ENCODE measurements at regions not wholly inside any gene's neighbourhood (a gene's known extent, or its start where the extent isn't known, plus 50 kb on each side); places are given as distances from the start of the nearest gene placed in this dataset.

DNA sequence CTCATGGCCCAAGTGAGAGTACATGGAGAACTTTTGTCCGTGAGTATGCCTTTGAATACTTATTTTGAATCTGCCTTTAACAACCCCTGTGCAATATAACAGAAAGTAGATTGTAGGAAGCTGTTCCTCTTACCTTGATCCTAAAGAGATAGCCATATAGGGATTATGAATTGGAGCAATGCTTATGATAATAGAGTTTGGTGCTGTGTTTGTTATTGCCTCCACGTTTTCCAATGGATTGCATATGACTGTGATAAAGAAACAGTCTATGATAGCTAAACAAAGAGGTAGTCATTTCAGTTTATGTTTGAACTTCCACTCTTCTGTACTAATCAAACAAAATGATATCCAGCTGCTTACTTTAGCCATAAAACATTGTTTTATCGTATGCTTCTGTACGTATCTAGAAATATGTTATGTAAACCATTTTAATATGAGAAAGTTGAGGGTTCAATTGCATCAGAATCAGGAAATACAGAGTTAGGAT lies 199.6 kb upstream of the RGMB start:
- TF ChIP-seq, protein P1, sequence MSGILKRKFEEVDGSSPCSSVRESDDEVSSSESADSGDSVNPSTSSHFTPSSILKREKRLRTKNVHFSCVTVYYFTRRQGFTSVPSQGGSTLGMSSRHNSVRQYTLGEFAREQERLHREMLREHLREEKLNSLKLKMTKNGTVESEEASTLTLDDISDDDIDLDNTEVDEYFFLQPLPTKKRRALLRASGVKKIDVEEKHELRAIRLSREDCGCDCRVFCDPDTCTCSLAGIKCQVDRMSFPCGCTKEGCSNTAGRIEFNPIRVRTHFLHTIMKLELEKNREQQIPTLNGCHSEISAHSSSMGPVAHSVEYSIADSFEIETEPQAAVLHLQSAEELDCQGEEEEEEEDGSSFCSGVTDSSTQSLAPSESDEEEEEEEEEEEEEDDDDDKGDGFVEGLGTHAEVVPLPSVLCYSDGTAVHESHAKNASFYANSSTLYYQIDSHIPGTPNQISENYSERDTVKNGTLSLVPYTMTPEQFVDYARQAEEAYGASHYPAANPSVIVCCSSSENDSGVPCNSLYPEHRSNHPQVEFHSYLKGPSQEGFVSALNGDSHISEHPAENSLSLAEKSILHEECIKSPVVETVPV (CRISPR knock-in tag; IDR thresholded peaks at IDR 0.05), result no peak
- TF ChIP-seq, protein P2, sequence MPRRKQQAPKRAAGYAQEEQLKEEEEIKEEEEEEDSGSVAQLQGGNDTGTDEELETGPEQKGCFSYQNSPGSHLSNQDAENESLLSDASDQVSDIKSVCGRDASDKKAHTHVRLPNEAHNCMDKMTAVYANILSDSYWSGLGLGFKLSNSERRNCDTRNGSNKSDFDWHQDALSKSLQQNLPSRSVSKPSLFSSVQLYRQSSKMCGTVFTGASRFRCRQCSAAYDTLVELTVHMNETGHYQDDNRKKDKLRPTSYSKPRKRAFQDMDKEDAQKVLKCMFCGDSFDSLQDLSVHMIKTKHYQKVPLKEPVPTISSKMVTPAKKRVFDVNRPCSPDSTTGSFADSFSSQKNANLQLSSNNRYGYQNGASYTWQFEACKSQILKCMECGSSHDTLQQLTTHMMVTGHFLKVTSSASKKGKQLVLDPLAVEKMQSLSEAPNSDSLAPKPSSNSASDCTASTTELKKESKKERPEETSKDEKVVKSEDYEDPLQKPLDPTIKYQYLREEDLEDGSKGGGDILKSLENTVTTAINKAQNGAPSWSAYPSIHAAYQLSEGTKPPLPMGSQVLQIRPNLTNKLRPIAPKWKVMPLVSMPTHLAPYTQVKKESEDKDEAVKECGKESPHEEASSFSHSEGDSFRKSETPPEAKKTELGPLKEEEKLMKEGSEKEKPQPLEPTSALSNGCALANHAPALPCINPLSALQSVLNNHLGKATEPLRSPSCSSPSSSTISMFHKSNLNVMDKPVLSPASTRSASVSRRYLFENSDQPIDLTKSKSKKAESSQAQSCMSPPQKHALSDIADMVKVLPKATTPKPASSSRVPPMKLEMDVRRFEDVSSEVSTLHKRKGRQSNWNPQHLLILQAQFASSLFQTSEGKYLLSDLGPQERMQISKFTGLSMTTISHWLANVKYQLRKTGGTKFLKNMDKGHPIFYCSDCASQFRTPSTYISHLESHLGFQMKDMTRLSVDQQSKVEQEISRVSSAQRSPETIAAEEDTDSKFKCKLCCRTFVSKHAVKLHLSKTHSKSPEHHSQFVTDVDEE (CRISPR knock-in tag; IDR thresholded peaks at IDR 0.05), result no peak
- no peak for ATAC-seq

DNA sequence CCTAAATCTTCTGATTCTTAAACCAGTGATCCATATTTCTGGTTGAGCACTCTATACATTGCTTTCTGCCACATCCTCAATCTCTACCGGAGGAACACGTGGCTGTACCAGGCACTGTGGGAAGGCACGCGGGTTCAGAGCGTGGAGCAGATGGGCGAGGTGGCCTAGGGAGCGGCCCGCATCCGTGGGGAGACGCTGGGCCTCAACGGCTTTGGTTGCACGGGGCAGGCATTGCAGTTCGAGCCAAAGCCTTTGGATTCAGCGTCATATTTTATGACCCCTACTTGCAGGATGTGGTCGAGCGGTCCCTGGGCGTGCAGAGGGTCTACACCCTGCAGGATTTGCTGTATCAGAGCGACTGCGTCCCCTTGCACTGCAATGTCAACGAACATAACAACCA lies 197.2 kb upstream of the RGMB start:
- no peak for ATAC-seq
- TF ChIP-seq ARNTL (CRISPR knock-in tag; IDR thresholded peaks at IDR 0.05; ENCODE audit: borderline replicate concordance, low read depth) (no peak), GLIS3 (CRISPR knock-in tag; IDR thresholded peaks at IDR 0.05) (no peak), ZFP30 (CRISPR knock-in tag; IDR thresholded peaks at IDR 0.05) (no peak), TCF4 (CRISPR knock-in tag; IDR thresholded peaks at IDR 0.05; ENCODE audit: borderline replicate concordance) (no peak), PPARA (CRISPR knock-in tag; IDR thresholded peaks at IDR 0.05; ENCODE audit: borderline replicate concordance) (no peak), SNAI2 (CRISPR knock-in tag; IDR thresholded peaks at IDR 0.05) (no peak), BACH2 (CRISPR knock-in tag; IDR thresholded peaks at IDR 0.05; ENCODE audit: borderline replicate concordance) (no peak), CSDC2 (CRISPR knock-in tag; IDR thresholded peaks at IDR 0.05) (no peak), ZC3H10 (CRISPR knock-in tag; IDR thresholded peaks at IDR 0.05) (no peak)
- TF ChIP-seq, protein P2 (CRISPR knock-in tag; IDR thresholded peaks at IDR 0.05), result no peak
- TF ChIP-seq, protein P3, sequence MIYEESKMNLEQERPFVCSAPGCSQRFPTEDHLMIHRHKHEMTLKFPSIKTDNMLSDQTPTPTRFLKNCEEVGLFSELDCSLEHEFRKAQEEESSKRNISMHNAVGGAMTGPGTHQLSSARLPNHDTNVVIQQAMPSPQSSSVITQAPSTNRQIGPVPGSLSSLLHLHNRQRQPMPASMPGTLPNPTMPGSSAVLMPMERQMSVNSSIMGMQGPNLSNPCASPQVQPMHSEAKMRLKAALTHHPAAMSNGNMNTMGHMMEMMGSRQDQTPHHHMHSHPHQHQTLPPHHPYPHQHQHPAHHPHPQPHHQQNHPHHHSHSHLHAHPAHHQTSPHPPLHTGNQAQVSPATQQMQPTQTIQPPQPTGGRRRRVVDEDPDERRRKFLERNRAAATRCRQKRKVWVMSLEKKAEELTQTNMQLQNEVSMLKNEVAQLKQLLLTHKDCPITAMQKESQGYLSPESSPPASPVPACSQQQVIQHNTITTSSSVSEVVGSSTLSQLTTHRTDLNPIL (CRISPR knock-in tag; IDR thresholded peaks at IDR 0.05; ENCODE audit: low read depth), result no peak
- TF ChIP-seq, protein P1 (CRISPR knock-in tag; IDR thresholded peaks at IDR 0.05), result no peak
- TF ChIP-seq, protein P4, sequence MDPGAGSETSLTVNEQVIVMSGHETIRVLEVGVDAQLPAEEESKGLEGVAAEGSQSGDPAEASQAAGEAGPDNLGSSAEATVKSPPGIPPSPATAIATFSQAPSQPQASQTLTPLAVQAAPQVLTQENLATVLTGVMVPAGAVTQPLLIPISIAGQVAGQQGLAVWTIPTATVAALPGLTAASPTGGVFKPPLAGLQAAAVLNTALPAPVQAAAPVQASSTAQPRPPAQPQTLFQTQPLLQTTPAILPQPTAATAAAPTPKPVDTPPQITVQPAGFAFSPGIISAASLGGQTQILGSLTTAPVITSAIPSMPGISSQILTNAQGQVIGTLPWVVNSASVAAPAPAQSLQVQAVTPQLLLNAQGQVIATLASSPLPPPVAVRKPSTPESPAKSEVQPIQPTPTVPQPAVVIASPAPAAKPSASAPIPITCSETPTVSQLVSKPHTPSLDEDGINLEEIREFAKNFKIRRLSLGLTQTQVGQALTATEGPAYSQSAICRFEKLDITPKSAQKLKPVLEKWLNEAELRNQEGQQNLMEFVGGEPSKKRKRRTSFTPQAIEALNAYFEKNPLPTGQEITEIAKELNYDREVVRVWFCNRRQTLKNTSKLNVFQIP (CRISPR knock-in tag; IDR thresholded peaks at IDR 0.05; ENCODE audit: borderline replicate concordance, low read depth), result no peak
- TF ChIP-seq, protein P5, sequence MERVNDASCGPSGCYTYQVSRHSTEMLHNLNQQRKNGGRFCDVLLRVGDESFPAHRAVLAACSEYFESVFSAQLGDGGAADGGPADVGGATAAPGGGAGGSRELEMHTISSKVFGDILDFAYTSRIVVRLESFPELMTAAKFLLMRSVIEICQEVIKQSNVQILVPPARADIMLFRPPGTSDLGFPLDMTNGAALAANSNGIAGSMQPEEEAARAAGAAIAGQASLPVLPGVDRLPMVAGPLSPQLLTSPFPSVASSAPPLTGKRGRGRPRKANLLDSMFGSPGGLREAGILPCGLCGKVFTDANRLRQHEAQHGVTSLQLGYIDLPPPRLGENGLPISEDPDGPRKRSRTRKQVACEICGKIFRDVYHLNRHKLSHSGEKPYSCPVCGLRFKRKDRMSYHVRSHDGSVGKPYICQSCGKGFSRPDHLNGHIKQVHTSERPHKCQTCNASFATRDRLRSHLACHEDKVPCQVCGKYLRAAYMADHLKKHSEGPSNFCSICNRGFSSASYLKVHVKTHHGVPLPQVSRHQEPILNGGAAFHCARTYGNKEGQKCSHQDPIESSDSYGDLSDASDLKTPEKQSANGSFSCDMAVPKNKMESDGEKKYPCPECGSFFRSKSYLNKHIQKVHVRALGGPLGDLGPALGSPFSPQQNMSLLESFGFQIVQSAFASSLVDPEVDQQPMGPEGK (CRISPR knock-in tag; IDR thresholded peaks at IDR 0.05; ENCODE audit: borderline replicate concordance), result no peak

DNA sequence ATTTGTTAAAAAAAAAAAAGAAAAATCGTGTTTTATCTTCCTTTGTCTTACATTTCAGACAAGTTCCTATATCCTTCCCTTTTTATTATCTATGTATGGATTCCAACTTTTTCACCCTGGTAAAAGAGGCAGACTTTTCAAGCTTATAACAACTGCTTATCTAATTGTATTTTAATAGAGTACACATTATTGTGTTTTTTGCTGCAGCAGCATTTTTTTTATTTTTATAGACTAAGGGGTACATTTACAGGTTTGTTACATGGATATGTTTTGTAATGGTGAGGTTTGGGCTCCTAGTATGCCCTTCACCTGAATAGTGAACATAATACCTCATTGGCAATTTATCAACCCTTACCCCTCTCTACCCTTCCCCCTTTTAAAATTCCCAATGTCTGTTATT lies 195.0 kb upstream of the RGMB start:
- ATAC-seq, result no peak

More for the DNA sequence above, 195.0 kb upstream of the RGMB start:
- TF ChIP-seq, protein P4 (CRISPR knock-in tag; IDR thresholded peaks at IDR 0.05; ENCODE audit: borderline replicate concordance, low read depth), result no peak
- TF ChIP-seq TOX (CRISPR knock-in tag; IDR thresholded peaks at IDR 0.05; ENCODE audit: borderline replicate concordance), result no peak
